GM20000 (cell line): ENCODE measurements at regions not wholly inside any gene's neighbourhood (a gene's known extent, or its start where the extent isn't known, plus 50 kb on each side); places are given as distances from the start of the nearest gene placed in this dataset.

Source experiments
- DNase-seq: peaks from one replicate; pipeline ENCODE4 v3.0.0; 2012; ENCODE audit warnings: low spot score
- TF ChIP-seq, protein P1 (sequence below): IDR thresholded peaks from 2 replicates; pipeline ENCODE4 v1.5.1; 2012; ENCODE audit warnings: mild to moderate bottlenecking, control low read depth; ENCODE audit errors: extremely low read depth, missing control alignments

DNA sequence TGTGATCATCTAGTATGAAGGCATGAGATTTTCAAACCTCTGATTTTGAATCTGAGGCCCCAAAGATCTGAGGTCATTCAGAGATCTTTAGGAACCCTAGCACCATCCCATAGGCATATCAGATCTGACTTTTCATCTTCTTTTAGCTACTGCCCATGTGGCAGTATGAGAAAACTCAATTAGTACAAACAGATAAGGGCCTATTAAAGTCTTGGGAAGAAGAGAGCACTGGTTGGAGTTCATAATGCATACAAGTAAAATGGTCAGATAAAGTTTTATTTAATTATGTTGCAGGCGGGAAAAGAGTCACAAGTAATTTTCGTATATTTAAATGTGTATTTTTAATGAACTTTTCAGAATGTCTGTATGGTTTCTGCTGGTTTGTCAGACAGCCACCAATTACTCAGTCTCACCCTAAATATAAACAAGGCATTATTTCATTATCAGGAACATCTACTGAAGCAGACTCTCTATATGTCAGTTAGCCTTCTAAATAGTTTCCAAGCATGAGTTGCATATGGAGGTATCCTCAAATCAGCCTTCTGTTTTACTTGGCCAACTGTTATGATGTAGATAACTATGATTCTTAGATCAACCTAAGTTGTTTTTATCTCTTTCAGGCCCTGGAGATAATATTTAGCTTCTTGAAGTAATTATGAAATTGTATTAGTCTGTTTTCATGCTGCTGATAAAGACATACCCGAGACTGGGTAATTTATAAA, 340.3 kb upstream of the TBC1D5 start:
- no peak for DNase-seq

GRCh38 chr3:18080198-18080689, 337.8 kb upstream of the TBC1D5 start:
- TF ChIP-seq, protein P1, sequence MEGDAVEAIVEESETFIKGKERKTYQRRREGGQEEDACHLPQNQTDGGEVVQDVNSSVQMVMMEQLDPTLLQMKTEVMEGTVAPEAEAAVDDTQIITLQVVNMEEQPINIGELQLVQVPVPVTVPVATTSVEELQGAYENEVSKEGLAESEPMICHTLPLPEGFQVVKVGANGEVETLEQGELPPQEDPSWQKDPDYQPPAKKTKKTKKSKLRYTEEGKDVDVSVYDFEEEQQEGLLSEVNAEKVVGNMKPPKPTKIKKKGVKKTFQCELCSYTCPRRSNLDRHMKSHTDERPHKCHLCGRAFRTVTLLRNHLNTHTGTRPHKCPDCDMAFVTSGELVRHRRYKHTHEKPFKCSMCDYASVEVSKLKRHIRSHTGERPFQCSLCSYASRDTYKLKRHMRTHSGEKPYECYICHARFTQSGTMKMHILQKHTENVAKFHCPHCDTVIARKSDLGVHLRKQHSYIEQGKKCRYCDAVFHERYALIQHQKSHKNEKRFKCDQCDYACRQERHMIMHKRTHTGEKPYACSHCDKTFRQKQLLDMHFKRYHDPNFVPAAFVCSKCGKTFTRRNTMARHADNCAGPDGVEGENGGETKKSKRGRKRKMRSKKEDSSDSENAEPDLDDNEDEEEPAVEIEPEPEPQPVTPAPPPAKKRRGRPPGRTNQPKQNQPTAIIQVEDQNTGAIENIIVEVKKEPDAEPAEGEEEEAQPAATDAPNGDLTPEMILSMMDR: no peak
- no peak for DNase-seq

More for the DNA sequence above, 340.3 kb upstream of the TBC1D5 start:
- TF ChIP-seq, protein P1: no peak

- no peak for DNase-seq
- TF ChIP-seq, protein P1: no peak
Measured at GRCh38 chr3:18079739-18080138, 337.3 kb upstream of the TBC1D5 start.

GRCh38 chr3:18079062-18079461, 336.6 kb upstream of the TBC1D5 start:
- DNase-seq: no peak
- TF ChIP-seq, protein P1: no peak

- no peak for DNase-seq
- TF ChIP-seq, protein P1: no peak
Measured at GRCh38 chr3:18077128-18077840, 334.9 kb upstream of the TBC1D5 start.

GRCh38 chr3:18076301-18076700, 333.9 kb upstream of the TBC1D5 start:
- TF ChIP-seq, protein P1: no peak
- DNase-seq: no peak

- TF ChIP-seq, protein P1: no peak
- no peak for DNase-seq
Measured at GRCh38 chr3:18075799-18076198, 333.4 kb upstream of the TBC1D5 start.
